HG03342 (cell line): ENCODE measurements at regions not wholly inside any gene's neighbourhood (a gene's known extent, or its start where the extent isn't known, plus 50 kb on each side); places are given as distances from the start of the nearest gene placed in this dataset.
"Not testable (repeated sequence)": the region's sequence is repeated elsewhere in the genome, so short reads cannot be mapped to it uniquely, and the experiment has no call there.

Experiments
- ATAC-seq: cut with Tn5 transposase; IDR thresholded peaks from one replicate; pipeline ENCODE4 v1.9.1; 2021; ENCODE audit warnings: mild to moderate bottlenecking, moderate library complexity; ENCODE audit not compliant: unreplicated experiment

DNA sequence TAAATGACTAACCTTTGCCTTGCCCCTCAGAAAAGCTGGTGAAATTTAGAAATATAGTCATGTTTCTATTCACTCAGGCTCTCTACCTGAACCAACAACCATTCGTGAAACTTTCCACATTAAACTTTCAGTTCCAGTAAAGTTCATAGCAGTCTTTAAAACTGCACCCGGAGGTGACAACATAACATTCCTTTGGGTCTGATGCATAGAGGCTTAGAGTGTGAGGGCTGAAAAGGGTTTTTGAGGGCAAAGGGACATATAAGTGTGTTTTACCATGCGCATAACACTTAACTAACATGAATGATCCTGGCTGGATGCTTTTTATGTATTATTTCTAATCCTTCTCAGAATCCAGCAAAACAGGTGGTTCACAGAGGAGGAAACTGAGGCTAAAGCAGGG is 471.7 kb upstream of the MCTP2 start:
- ATAC-seq = no peak

DNA sequence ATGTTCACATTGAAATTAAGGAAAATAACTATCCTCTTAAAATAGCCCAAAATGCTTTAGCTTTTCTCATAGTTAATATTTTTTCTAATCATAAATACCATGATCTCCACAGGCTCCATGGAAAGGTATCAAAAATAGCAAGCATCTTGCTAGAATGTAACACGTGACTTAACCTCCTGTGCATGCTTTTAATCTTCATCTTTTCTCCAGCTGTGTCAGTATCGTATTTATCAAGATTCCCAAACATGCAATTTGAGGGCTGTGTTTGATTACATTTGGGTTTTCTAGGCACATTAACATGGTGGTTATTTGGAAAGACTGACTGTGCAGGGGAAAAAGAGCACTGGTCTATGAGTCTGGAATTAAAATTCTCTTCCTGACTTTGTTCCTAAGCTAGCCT is 472.5 kb upstream of the MCTP2 start:
- no peak for ATAC-seq

DNA sequence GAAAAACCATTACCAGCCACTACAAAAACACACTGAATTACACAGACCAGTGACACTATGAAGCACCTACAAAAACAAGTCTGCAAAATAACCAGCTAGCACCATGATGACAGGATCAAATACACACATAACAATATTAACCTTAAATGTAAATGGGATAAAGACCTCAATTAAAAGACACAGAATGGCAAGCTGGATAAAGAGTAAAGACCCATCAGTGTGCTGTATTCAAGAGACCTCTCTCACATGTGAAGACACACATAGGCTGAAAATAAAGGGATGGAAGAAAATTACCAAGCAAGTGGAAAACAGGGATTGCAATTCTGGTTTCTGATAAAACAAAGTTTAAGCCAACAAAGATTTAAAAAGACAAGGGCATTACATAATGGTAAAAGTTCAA is 482.7 kb upstream of the MCTP2 start:
- no peak for ATAC-seq

DNA sequence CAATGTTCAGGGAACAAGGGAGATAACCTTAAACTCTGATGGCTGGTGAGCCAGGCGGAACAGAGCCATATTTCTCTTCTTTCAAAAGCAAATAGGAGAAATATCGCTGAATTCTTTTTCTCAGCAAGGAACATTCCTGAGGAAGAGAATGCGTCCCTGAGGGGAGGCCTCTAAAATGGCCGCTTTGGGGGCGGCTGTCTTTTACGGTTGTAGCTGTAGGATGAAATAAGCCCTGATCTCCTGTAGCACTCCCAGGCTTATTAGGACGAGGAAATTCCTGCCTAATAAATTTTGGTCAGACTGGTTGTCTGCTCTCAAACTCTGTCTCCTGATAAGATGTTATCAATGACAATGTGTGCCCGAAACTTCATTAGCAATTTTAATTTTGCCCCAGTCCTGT is 496.4 kb upstream of the MCTP2 start:
- ATAC-seq = not testable (repeated sequence)

DNA sequence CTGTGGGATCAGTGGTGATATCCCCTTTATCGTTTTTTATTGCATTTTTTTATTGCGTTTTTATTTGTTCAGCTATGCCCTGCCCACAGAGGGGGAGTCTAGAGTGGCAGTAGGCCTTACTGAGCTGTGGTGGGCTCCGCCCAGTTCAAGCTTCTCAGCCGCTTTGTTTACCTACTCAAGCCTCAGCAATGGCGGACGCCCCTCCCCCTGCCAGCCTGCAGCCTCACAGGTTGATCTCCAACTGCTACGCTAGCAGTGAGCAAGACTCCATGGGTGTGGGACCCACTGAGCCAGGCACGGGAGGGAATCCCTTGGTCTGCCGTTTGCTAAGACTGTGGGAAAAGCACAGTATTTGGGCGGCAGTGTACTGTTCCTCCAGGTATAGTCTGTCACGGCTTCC is 500.6 kb upstream of the MCTP2 start:
- no peak for ATAC-seq

DNA sequence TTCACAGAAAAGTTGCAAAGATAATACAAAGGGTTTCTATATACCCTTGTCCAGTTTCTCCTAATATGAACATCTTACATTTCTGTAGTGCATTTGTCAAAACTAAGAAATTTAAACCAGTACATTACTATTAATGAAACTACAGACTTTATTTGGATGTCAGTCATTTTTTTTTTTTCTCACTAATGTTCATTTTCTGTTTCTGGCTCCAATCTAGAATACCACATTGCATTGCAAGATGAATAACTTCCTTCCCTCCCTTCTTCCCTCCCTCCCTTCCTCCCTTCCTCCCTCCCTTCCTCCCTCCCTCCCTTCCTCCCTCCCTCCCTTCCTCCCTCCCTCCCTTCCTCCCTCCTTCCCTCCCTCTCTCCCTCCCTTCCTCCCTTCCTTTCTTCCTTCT is 509.2 kb upstream of the MCTP2 start:
- no peak for ATAC-seq

DNA sequence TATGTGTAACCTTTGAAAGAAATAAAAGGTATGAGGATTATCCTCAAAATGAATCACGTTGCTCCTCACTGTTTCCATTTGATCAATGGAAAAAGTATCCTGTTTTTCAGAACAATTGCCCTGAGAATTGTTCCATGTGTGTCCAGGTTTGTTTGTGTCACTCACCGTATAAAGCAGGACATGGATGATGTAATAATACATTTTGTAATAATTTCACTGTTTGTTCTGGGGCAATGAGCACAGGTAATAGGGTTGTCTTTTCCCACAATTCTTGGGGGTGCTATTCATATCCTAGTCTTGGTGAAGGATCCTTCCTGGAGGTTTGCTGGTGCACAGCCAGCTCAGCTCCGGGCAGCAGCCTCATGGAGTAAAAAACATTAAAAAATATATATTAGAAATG is 510.8 kb upstream of the MCTP2 start:
- no peak for ATAC-seq

DNA sequence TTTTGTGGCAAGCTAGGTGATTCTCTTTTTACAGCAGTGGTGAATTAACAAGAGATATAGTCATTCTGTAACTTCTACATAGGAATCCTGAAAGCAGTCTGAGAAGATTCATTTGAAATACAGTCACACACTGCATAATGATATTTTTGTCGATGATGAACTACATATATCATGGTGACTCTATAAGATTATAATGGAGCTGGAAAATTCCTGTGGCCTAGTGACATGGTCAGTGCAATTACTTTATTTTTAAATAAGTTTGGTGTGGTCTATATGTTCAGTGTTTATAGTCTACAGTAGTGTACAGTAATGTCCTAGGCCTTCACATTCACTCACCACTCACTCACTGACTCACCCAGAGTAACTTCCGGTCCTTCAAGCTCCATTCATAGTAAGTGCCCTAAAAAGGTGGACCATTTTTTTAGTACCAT is 511.4 kb upstream of the MCTP2 start:
- no peak for ATAC-seq

DNA sequence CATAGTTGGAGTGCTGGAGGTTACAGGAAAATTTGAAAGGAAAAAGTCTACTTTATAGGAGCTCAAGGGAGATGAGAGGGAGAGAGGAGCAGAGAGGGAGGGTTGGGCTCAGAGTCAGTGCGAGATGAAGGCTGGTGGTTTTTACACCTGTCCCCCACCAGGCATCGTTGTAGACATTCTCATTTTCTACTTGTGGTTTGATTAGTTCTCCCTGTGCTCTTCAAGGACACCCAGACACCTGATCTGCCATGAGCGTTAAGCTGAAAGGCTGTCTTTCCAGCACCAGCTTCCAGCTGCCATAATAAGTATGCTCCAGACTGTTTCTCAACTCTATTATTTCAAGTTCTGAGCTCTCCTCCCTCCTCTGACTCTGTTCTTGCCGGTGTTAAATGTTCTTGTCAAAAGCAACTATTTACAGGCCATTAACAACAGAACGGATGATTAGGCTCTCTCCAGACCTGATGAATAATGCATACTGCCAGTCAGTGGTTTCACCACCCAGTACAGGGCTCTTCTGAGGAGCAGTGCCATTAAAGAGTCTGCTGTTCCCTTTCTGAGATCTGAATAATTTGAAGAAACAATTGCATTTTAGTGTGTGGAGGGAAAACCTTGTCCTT is 514.6 kb upstream of the MCTP2 start:
- ATAC-seq = no peak

DNA sequence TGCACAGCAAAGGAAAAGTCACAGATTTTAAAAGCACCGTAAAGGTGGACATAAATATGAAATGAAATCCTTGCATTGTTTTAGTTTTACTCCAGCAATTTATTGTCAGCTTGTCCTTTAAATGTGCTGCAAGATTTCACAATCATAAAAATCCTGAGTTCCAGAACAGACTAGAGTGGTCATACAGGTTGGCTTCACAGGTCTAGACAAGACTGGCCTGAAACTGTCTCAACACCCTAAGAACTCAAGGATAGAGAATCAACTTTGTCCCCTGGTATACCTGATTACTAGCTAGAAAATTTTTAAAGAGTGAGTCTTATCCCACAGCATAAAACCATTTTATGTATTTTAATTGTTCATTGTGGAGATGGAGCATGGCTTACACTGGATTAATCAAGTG is 521.7 kb upstream of the MCTP2 start:
- ATAC-seq = no peak

DNA sequence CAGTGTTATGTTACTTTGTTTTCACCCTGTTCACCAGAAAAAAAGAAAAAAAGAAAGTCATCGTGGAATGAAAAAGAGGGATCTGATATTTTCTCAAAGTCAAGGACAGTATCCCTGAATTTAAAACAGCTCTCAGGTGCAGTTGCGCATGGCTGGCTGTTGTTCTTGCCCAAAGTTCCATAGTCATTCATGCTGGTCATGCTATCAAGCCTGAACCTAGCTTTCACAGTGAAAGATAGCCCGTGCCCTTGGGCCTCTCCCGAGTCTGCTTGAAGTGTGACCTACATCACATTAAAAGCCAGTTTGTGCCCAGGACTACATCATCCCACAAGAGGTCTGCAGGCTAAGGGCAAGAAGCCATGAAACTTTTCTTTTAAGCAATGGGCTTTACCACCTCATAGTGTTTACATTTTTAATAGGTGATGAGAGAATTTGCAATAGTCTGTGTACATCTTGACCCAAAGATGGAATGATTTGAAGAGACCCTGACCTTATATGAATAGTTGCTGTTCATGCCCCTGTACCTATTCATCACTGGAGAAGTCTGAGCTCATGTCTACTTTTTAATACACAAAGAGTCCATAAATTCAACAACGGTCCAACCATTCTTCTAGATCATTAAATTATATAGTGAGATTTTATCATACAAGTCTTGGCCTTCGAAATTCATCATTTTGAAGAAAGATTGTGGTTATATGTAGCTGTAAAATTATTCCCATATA is 522.5 kb upstream of the MCTP2 start:
- no peak for ATAC-seq

DNA sequence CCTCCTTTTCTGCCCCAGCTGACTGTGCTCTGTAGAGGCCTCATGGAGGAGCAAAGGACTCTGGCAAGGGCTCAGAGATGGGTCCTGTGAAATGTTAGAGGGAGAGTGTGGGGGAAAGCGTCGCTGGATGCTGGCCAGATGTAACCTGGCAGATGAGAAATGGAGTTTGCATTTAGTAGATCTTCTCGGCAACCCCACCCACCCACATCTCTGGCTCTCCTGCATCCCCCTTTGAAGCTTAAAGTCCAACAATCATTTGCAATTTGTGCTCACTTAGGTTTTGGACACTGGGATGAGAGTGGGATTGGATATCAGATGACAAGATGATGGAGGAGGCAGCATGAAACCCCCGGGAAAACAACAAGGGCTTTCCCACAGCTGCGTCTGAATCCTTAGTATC is 523.6 kb upstream of the MCTP2 start:
- no peak for ATAC-seq

DNA sequence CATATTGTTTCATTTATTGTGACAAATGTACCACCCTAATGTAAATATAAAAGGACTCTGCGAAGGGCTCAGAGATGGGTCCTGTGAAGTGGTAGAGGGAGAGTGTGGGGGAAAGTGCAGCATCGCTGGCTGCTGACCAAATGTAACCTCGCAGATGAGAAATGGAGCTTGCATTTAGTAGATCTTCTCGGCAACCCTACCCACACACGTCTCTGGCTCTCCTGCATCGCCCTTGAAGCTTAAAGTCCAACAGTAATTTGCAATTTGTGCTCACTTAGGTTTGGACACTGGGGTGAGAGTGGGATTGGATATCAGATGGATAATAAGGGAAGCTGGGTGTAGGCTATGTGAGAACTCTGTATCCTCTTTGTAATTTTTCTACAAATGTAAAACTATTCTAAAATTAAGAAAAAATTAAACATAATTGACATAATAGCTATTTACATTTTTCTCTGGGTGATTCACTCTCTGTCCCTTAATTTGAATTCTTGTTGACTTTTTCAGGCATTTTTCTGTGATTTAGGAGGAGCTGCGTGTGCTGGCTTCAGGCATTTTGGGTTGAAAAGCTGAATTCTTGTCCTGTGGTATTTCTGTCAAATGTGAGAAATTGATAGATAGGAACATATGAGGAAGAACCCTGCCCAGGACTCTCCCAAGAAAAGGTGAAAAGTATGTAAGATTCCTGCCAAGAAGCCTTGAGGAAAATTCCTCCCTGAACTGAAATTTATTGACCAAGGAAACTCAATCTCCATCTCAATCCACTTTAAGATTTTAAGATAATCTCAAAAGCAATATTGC is 524.7 kb upstream of the MCTP2 start:
- no peak for ATAC-seq

DNA sequence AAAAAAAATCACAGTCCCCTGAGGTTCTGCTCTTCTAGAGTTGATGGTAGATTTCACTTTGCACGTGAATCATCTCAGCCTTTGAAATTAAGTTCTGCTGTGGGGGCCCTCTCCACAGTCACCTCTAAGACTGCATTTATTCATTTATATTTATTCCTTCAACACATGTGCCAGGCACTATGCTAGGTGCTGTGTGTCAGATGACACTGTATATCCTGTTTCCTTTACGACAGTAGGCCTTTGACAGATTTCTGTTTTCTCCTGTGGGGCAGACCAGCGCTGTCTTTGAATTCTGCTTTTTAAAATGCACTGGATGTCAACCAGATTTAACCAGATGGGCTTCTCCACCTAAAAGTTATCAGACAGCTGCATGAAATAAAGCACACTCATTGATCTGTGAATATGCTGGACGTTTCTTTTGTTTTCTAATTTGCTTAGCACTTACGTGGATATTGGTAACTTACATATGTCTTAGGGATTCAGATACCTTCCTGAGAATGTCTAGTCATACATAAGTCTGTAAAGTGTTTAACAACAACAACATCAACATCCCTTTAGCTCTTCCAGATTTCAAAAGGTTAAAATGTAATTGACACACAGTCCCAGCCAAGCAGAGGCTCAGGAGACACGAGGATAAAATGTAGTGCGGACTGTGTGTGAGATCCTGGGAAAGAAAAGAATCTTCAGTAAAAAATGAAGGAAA is 525.5 kb upstream of the MCTP2 start:
- ATAC-seq = no peak

DNA sequence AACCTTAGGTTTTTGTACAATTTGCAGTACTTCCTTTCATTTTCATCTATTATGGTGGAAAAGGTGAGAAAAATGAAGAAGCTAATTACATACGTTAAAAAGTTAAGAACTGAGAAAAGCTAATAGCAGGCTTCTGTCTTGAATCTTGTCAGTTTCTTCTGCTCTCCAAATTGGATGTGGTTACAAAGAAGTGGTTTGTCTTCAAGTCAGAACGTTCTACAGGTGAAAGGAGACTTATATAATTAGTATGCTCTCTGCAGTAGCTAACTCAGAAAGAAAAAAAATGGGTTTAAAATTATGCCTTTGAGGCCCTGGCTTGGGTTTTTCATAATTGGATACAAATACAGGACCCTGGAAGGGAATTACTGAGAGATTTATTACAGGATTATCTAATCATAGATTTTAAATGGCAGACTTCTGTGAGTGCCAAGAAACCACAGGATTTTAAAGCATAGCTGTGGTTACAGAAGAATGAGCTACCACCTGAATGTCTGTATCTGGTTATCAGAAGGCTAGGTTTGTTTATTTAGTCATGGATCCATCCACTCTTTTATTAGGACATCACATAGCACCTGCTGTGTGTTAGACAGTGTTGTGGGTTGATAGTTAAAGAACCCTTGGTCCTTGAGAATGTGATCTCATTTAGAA is 528.1 kb upstream of the MCTP2 start:
- no peak for ATAC-seq

DNA sequence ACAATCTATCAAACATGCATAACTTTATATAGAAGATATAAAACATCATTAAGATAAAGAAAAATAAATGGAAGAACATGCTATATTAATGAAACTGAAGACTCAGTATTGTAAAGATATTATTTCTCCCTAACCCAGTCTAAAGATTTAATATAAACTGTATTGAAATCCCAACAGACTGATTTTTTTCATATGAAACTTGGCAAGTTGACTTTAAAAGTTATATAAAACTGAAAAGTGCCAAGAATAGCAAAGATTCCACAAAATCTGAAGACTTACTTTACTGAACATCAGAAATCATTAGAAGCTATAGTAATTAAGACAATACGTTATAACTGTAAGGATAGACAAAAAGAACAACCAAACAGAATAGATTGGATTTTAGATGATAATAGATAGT is 531.3 kb upstream of the MCTP2 start:
- no peak for ATAC-seq

DNA sequence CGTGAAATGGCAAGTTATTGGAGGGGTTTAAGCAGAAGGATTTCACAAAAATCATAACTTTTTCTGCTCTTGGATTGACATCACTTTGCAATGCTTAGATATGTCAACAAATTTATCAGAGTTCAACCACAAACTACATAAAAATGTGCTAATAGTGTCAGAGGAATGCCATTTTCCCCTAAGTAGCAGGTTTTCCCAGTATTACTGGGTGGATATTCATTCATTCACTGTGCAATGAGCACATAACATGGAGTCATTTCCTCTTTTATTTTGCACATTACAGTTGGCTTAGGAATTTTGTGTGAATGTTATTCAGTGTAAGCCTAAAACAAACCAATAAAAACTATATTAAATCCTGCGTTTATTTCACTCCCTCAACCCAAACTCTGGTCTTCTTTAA is 537.3 kb upstream of the MCTP2 start:
- no peak for ATAC-seq

DNA sequence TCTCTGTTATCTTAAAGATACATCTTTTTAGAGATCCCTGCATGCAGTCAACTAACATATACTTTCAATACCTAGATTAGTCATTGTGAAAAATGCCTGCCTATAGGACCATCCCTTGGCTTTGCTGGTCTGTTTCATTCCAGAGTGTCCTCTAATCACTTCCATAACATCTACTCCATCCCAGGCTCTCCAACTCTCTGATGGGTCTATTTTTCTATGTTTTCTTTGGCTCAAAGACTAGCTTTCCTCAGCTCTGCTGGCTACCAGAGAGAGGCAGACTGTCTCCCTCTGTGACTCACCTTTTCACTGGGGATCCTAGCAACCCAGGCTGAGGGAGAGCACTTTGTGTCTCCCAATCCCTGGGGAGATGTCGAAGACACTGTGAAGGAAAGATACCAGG is 547.7 kb upstream of the MCTP2 start:
- ATAC-seq = no peak

DNA sequence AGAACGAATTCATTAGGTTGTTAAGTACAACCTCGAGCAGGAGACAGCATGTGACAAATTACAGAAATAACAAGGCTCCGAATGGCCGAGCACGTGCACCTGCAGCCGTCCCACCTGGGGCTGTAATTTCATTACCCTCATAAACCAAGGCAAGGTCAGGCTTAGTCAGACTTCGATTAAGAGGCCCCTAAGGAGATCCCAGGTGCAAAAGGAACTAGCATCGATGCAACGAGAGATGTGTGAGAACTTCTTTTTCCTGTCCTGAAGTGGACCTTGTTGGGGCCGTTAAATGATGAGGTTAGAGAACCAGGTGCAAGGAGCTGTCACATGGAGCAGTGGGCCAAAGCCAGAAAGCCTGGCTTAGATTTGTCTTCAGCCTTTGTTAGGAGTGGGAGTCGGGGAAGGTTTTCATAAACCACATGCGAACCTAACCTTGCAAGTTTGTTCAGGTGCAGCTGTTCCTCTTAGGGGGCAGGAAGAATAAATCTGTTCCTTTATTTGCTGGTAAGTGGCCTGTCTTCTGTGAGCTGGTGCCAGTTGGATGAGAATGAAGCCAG is 559.9 kb upstream of the MCTP2 start:
- ATAC-seq = no peak

DNA sequence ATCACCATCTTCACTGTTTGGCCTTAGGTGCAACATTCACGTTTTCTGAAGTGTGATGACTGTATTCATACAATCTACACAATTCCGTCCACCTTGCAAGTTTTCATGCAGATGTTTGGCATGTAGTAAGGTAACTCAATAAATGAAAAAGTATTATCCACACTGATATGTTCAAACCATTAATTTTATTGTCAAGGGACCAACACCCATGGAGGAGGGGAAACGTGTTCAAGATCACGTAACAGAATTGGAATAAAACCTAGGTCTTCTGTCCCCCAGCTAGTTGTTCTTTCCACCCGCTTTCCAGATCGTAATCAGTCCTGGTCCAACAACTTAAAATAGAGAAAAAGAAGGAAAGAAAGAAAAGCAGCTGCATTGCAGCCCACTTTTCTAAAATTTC is 560.4 kb upstream of the MCTP2 start:
- ATAC-seq = no peak
